CD14-positive monocyte (primary cell): ENCODE measurements at regions not wholly inside any gene's neighbourhood (a gene's known extent, or its start where the extent isn't known, plus 50 kb on each side); places are given as distances from the start of the nearest gene placed in this dataset.
A peak's percentile ranks its signal among the peaks of the same experiment; 100 is the strongest.

Experiments
- DNase-seq, 3 donors: peaks; one replicate each; pipeline ENCODE4 v3.0.0-alpha.2; 2011 to 2022
- H2AFZ ChIP-seq: 2 replicates; pipeline ENCODE4 v1.6.0; 2012; ENCODE audit warnings: mild to moderate bottlenecking, low read depth, low read length, inconsistent platforms; ENCODE audit not compliant: insufficient read depth, poor library complexity, severe bottlenecking
- H3K27ac ChIP-seq, 2 donors: 1 replicate in 1 of 2; 2 replicates in 1 of 2; pipeline ENCODE4 v1.5.1; 2012 to 2013; ENCODE audit warnings: low read length in 2 of 2, control low read depth in 1 of 2, inconsistent platforms in 1 of 2, low read depth in 1 of 2, mild to moderate bottlenecking in 1 of 2
- H3K27me3 ChIP-seq, 2 donors: one replicate each; pipeline versions ENCODE4 v1.6.0 to v1.6.1; 2011 to 2013; ENCODE audit warnings: low read length in 2 of 2; ENCODE audit not compliant: control insufficient read depth in 2 of 2, insufficient read depth in 2 of 2
- H3K36me3 ChIP-seq, 2 donors: replicated peaks in 1 of 2; 1 replicate in 1 of 2; 2 replicates in 1 of 2; pipeline versions ENCODE4 v1.5.1 to v1.6.1; 2012 to 2013; ENCODE audit warnings: low read length in 2 of 2, control low read depth in 1 of 2, inconsistent platforms in 1 of 2, mild to moderate bottlenecking in 1 of 2; ENCODE audit not compliant: insufficient read depth in 2 of 2, control insufficient read depth in 1 of 2
- H3K4me1 ChIP-seq, 2 donors: 1 replicate in 1 of 2; 2 replicates in 1 of 2; pipeline versions ENCODE4 v1.5.1 to v1.6.1; 2012 to 2013; ENCODE audit warnings: low read length in 2 of 2, control low read depth in 1 of 2, inconsistent platforms in 1 of 2, mild to moderate bottlenecking in 1 of 2, moderate library complexity in 1 of 2; ENCODE audit not compliant: insufficient read depth in 2 of 2, control insufficient read depth in 1 of 2
- H3K4me2 ChIP-seq: replicated peaks from 2 replicates; pipeline ENCODE3; 2012; ENCODE audit warnings: low read length, moderate library complexity, mild to moderate bottlenecking; ENCODE audit not compliant: poor library complexity, severe bottlenecking; ENCODE audit errors: extremely low read depth
- H3K4me3 ChIP-seq, 3 experiments: fragments of 200-600 bp in 1 of 3; sonication (generic) in 1 of 3; replicated peaks in 1 of 3; 1 replicate in 2 of 3; 2 replicates in 1 of 3; pipeline ENCODE4 v1.5.1; 2011 to 2013; ENCODE audit warnings: low read length in 3 of 3, mild to moderate bottlenecking in 3 of 3, control low read depth in 2 of 3, low read depth in 2 of 3, inconsistent platforms in 1 of 3, moderate library complexity in 1 of 3
- H3K79me2 ChIP-seq: 2 replicates; pipeline ENCODE4 v1.6.0; 2012; ENCODE audit warnings: mild to moderate bottlenecking, control low read depth, inconsistent platforms, low read length, moderate library complexity; ENCODE audit not compliant: insufficient read depth
- H3K9ac ChIP-seq: 2 replicates; pipeline ENCODE4 v1.6.0; 2017; ENCODE audit warnings: low read length, mild to moderate bottlenecking; ENCODE audit not compliant: insufficient read depth, poor library complexity, severe bottlenecking
- H3K9me3 ChIP-seq, 2 donors: replicated peaks in 1 of 2; 1 replicate in 1 of 2; 2 replicates in 1 of 2; pipeline versions ENCODE4 v1.5.1 to v1.6.1; 2012 to 2013; ENCODE audit warnings: low read length in 2 of 2, control low read depth in 1 of 2; ENCODE audit not compliant: control insufficient read depth in 1 of 2, insufficient read depth in 1 of 2
- H4K20me1 ChIP-seq: 2 replicates; pipeline ENCODE4 v1.6.0; 2012; ENCODE audit warnings: mild to moderate bottlenecking, low read length, control low read depth, moderate library complexity; ENCODE audit not compliant: insufficient read depth
- H3K27ac Mint-ChIP-seq, 7 donors: one replicate each; pipeline ENCODE4 v1.8.0; 2020; ENCODE audit warnings: mild to moderate bottlenecking in 7 of 7, mixed read lengths in 7 of 7, moderate library complexity in 6 of 7, inconsistent platforms in 2 of 7
- H3K27me3 Mint-ChIP-seq, 3 donors: one replicate each; pipeline ENCODE4 v1.8.0; 2021 to 2022; ENCODE audit warnings: low read depth in 3 of 3, mild to moderate bottlenecking in 3 of 3, mixed read lengths in 3 of 3, moderate library complexity in 3 of 3, inconsistent platforms in 1 of 3
- H3K36me3 Mint-ChIP-seq, 2 donors: one replicate each; pipeline ENCODE4 v1.8.0; 2020; ENCODE audit warnings: mixed read lengths in 2 of 2, inconsistent platforms in 1 of 2, mild to moderate bottlenecking in 1 of 2
- H3K4me1 Mint-ChIP-seq: one replicate; pipeline ENCODE4 v1.8.0; 2020; ENCODE audit warnings: mild to moderate bottlenecking, mixed read lengths
- H3K4me3 Mint-ChIP-seq, 2 donors: one replicate each; pipeline ENCODE4 v1.8.0; 2020; ENCODE audit warnings: mild to moderate bottlenecking in 2 of 2, mixed read lengths in 2 of 2, moderate library complexity in 1 of 2
- H3K9me3 Mint-ChIP-seq, 7 donors: one replicate each; pipeline ENCODE4 v1.8.0; 2020 to 2022; ENCODE audit warnings: mixed read lengths in 7 of 7, mild to moderate bottlenecking in 6 of 7, moderate library complexity in 6 of 7, inconsistent platforms in 2 of 7
- WGBS: methylation state at CpG from one replicate; pipeline ENCODE4 v1.1.5; 2013; ENCODE audit warnings: missing lambda C conversion rate; ENCODE audit not compliant: insufficient coverage; 5-methylcytosine and 5-hydroxymethylcytosine counted together
- intact Hi-C, 2 donors: fragments of 100-400 bp; cut with micrococcal nuclease; formaldehyde crosslinking; loops; one replicate each; pipeline versions ENCODE4 v1.15.0 to v1.15.1; 2023
- TF ChIP-seq, protein P1 (sequence below): fragments of 200-600 bp; IDR thresholded peaks from one replicate; pipeline ENCODE4 v1.8.0; 2022; ENCODE audit warnings: antibody characterized with exemption, mild to moderate bottlenecking

DNA sequence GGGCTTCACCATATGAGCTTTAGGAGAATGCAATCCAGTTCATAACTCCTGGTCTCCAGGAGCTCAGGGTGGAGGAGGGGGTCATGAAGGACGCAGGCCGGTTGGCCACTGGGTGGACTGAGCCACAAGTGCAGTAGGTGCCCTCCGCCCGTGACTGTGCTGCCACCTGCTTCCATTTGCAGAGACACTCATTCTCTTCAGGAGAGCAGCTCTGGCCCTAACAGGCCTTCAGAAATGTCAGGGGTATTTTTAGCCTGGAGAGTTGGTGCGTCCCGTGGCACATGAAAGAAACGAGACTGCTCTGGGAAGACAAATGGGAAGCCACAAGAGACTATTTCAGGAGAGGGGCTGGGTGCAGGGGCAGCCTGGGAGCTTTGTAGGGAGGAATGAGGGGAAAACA, 74.6 kb upstream of the MYL2 start:
- whole genome bisulfite sequencing = 93% methylated on average over 7 of the region's 7 CpGs
- no peaks in the 10 kb centered on the region for H3K4me1 ChIP-seq
- no peak for DNase-seq
- intact Hi-C loops = no loop called here
- no peaks in the 10 kb centered on the region for H3K36me3 ChIP-seq
- Mint-ChIP-seq H3K36me3 (no peaks in the 10 kb centered on the region), H3K4me3 (peak overlapping the region in 1 of 2 donors; percentile 1), H3K27me3 (peaks cover 5 to 18% (median 12%) of the 10 kb centered on the region in 3 donors), H3K27ac (no peak overlapping the region), H3K9me3 (peaks cover 9 to 45% (median 33%) of the 10 kb centered on the region in 7 donors), H3K4me1 (no peaks in the 10 kb centered on the region)
- no peak overlapping the region for H2AFZ ChIP-seq
- no peak overlapping the region for H3K4me2 ChIP-seq
- no peaks in the 10 kb centered on the region for H3K27me3 ChIP-seq
- H3K79me2 ChIP-seq = no peaks in the 10 kb centered on the region
- H3K9me3 ChIP-seq = peaks cover 23 to 26% of the 10 kb centered on the region in 2 donors
- TF ChIP-seq, protein P1, sequence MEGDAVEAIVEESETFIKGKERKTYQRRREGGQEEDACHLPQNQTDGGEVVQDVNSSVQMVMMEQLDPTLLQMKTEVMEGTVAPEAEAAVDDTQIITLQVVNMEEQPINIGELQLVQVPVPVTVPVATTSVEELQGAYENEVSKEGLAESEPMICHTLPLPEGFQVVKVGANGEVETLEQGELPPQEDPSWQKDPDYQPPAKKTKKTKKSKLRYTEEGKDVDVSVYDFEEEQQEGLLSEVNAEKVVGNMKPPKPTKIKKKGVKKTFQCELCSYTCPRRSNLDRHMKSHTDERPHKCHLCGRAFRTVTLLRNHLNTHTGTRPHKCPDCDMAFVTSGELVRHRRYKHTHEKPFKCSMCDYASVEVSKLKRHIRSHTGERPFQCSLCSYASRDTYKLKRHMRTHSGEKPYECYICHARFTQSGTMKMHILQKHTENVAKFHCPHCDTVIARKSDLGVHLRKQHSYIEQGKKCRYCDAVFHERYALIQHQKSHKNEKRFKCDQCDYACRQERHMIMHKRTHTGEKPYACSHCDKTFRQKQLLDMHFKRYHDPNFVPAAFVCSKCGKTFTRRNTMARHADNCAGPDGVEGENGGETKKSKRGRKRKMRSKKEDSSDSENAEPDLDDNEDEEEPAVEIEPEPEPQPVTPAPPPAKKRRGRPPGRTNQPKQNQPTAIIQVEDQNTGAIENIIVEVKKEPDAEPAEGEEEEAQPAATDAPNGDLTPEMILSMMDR = no peak
- H3K4me3 ChIP-seq = no peak overlapping the region
- H3K9ac ChIP-seq = no peak overlapping the region
- no peaks in the 10 kb centered on the region for H4K20me1 ChIP-seq
- no peak overlapping the region for H3K27ac ChIP-seq

DNA sequence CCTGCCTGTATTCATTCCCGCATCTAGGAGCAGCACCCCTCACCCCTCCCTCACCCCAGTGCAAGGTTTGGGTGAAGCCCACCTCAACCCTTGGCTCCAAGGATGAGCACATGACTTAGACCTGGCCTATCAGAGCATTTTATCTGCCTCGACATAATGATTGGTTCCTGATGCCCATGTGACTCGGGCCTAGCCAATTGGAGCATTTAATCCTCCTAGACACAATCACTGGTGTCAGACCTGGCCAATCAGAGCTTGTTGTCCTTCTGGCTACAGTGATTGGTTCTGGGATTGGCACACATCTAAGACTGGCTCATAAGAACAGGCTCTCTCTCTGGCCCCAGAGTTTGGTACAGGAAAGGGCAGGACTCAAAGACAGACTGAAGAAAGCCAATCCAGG, 73.1 kb upstream of the MYL2 start:
- Histone ChIP-seq H3K79me2 (no peaks in the 10 kb centered on the region), H3K9me3 (peaks cover 13 to 14% of the 10 kb centered on the region in 2 donors), H3K4me2 (no peak overlapping the region), H3K4me1 (no peaks in the 10 kb centered on the region), H3K27me3 (no peaks in the 10 kb centered on the region), H3K36me3 (no peaks in the 10 kb centered on the region), H3K27ac (no peak overlapping the region), H3K9ac (no peak overlapping the region), H4K20me1 (no peaks in the 10 kb centered on the region), H2AFZ (no peak overlapping the region), H3K4me3 (no peak overlapping the region)
- intact Hi-C loops = no loop called here
- Mint-ChIP-seq H3K9me3 (peaks cover 5 to 33% (median 23%) of the 10 kb centered on the region in 7 donors), H3K4me1 (no peaks in the 10 kb centered on the region), H3K36me3 (no peaks in the 10 kb centered on the region), H3K27me3 (peaks cover 4 to 14% (median 12%) of the 10 kb centered on the region in 3 donors), H3K27ac (no peak overlapping the region), H3K4me3 (no peak overlapping the region)
- 97% methylated on average over 3 of the region's 3 CpGs for WGBS
- DNase-seq = no peak
- TF ChIP-seq, protein P1 = no peak
